A549 (cell line): ENCODE measurements at regions not wholly inside any gene's neighbourhood (a gene's known extent, or its start where the extent isn't known, plus 50 kb on each side); places are given as distances from the start of the nearest gene placed in this dataset.
A peak's percentile ranks its signal among the peaks of the same experiment; 100 is the strongest.

ENCODE experiments used
- ATAC-seq, 2 experiments: fragments of 200-7000 bp in 1 of 2; fragments of >200 bp in 1 of 2; cut with Nextera tagmentation in 1 of 2; cut with Tn5 transposase in 1 of 2; 3 replicates each; pipeline versions ENCODE4 v1.8.0 to v1.9.1; 2018 to 2020; ENCODE audit warnings: mild to moderate bottlenecking in 1 of 2, moderate library complexity in 1 of 2
- CTCF ChIA-PET: fragments of 300-600 bp; sonication (Branson Sonifier 250); formaldehyde crosslinking; extraction: SDS; loops from one replicate; lab custom pipeline; 2021; ENCODE audit warnings: antibody characterized with exemption, inconsistent platforms; lab: Yijun Ruan, JAX
- POLR2A ChIA-PET: fragments of 350-600 bp; formaldehyde crosslinking; extraction: SDS; loops from one replicate; lab custom pipeline; 2021; ENCODE audit warnings: antibody characterized with exemption, inconsistent platforms; lab: Yijun Ruan, JAX
- DNase-seq, 2 experiments: peaks; one replicate each; pipeline versions ENCODE4 v3.0.0 to v3.0.0-alpha.2; 2011 to 2016; ENCODE audit warnings: low read depth in 1 of 2, low spot score in 1 of 2
- FAIRE-seq: peaks from 2 replicates; lab custom pipeline; 2011; peaks lifted over from hg19 to GRCh38; lab: Jason Lieb, UNC
- H3K27ac ChIP-seq, 2 experiments: fragments of >200 bp; sonication (Bioruptor Twin); formaldehyde crosslinking; 3 replicates each; pipeline ENCODE4 v1.5.1; 2016 to 2017
- H3K4me1 ChIP-seq: fragments of >200 bp; sonication (Bioruptor Twin); formaldehyde crosslinking; 3 replicates; pipeline ENCODE4 v1.6.1; 2016
- H3K4me2 ChIP-seq: fragments of >200 bp; sonication (Bioruptor Twin); formaldehyde crosslinking; 3 replicates; pipeline ENCODE4 v1.6.1; 2016
- H3K4me3 ChIP-seq: fragments of >200 bp; sonication (Bioruptor Twin); formaldehyde crosslinking; 3 replicates; pipeline ENCODE4 v1.5.1; 2016
- H3K9me3 ChIP-seq: fragments of >200 bp; sonication (Bioruptor Twin); formaldehyde crosslinking; 3 replicates; pipeline ENCODE4 v1.6.1; 2016
- BCL3 ChIP-seq: fragments of >200 bp; sonication (Bioruptor Twin); formaldehyde crosslinking; IDR thresholded peaks from 3 replicates; pipeline ENCODE4 v1.6.1; 2016
- BHLHE40 ChIP-seq: IDR thresholded peaks from 2 replicates; pipeline ENCODE4 v1.6.1; 2012; ENCODE audit warnings: low read depth, low read length, inconsistent platforms
- CBX2 ChIP-seq: fragments of 200-600 bp; sonication (generic); IDR thresholded peaks from 2 replicates; pipeline ENCODE4 v1.6.1; 2016; ENCODE audit warnings: low read depth, mild to moderate bottlenecking, borderline replicate concordance
- CBX8 ChIP-seq: fragments of 200-600 bp; sonication (generic); IDR thresholded peaks from 2 replicates; pipeline ENCODE4 v1.6.1; 2016
- CHD4 ChIP-seq: fragments of 200-600 bp; sonication (generic); IDR thresholded peaks from 2 replicates; pipeline ENCODE4 v1.6.1; 2016; ENCODE audit warnings: antibody characterized with exemption, mild to moderate bottlenecking, borderline replicate concordance
- EHF ChIP-seq: fragments of 250-450 bp; sonication (Bioruptor Pico); IDR thresholded peaks from 2 replicates; pipeline ENCODE4 v1.5.0; 2020; ENCODE audit warnings: mild to moderate bottlenecking
- ESRRA ChIP-seq: fragments of 150-350 bp; IDR thresholded peaks from 2 replicates; pipeline ENCODE4 v1.6.1; 2014; ENCODE audit warnings: mild to moderate bottlenecking, low read length, borderline replicate concordance
- HEYL ChIP-seq: fragments of 250-450 bp; sonication (Bioruptor Pico); IDR thresholded peaks from 2 replicates; pipeline ENCODE4 v1.8.0; 2021; ENCODE audit warnings: mild to moderate bottlenecking, moderate library complexity
- HOXA7 ChIP-seq: fragments of 250-450 bp; sonication (Bioruptor Pico); IDR thresholded peaks from 2 replicates; pipeline ENCODE4 v1.5.0; 2020; ENCODE audit warnings: mild to moderate bottlenecking, moderate library complexity
- HOXB5 ChIP-seq: fragments of 250-450 bp; sonication (Bioruptor Pico); IDR thresholded peaks from 2 replicates; pipeline ENCODE4 v1.5.0; 2020; ENCODE audit warnings: mild to moderate bottlenecking, moderate library complexity
- MAFK ChIP-seq: fragments of 450-650 bp; IDR thresholded peaks from 2 replicates; pipeline ENCODE4 v1.6.1; 2014; ENCODE audit not compliant: partially characterized antibody
- MAZ ChIP-seq: fragments of 150-350 bp; IDR thresholded peaks from 2 replicates; pipeline ENCODE4 v1.6.1; 2014; ENCODE audit warnings: antibody characterized with exemption, low read depth, low read length, borderline replicate concordance
- NFE2L2 ChIP-seq: fragments of 150-350 bp; conservative IDR thresholded peaks from 2 replicates; pipeline ENCODE4 v1.6.1; 2014; ENCODE audit warnings: low read length
- RAD21 ChIP-seq, 2 experiments: fragments of >200 bp in 1 of 2; sonication (Bioruptor Twin) in 1 of 2; formaldehyde crosslinking in 1 of 2; IDR thresholded peaks in 1 of 2; conservative IDR thresholded peaks in 1 of 2; 2 replicates in 1 of 2; 3 replicates in 1 of 2; pipeline ENCODE4 v1.6.1; 2012 to 2018; ENCODE audit warnings: inconsistent platforms in 1 of 2
- RARB ChIP-seq: fragments of 250-450 bp; sonication (Bioruptor Pico); IDR thresholded peaks from 2 replicates; pipeline ENCODE4 v1.8.0; 2021; ENCODE audit warnings: mild to moderate bottlenecking, moderate library complexity
- TFCP2L1 ChIP-seq: fragments of 250-450 bp; sonication (Bioruptor Pico); IDR thresholded peaks from 2 replicates; pipeline ENCODE4 v1.5.0; 2021; ENCODE audit warnings: mild to moderate bottlenecking
- ZC3H11A ChIP-seq: fragments of 450-650 bp; IDR thresholded peaks from 2 replicates; pipeline ENCODE4 v1.6.1; 2014; ENCODE audit warnings: antibody characterized with exemption, mild to moderate bottlenecking
- ZNF302 ChIP-seq: fragments of 250-450 bp; sonication (Bioruptor Pico); IDR thresholded peaks from 2 replicates; pipeline ENCODE4 v1.9.0; 2021; ENCODE audit warnings: inconsistent platforms, mild to moderate bottlenecking, moderate library complexity
- WGBS: methylation state at CpG from one replicate; pipeline ENCODE4 v1.1.6; 2017; ENCODE audit errors: missing lambda C conversion rate; 5-methylcytosine and 5-hydroxymethylcytosine counted together
- TF ChIP-seq, protein P1 (sequence below): IDR thresholded peaks from 2 replicates; pipeline ENCODE4 v1.6.1; 2012
- TF ChIP-seq, protein P2 (sequence below): fragments of 250-450 bp; sonication (Bioruptor Pico); IDR thresholded peaks from 2 replicates; pipeline ENCODE4 v1.5.0; 2021; ENCODE audit warnings: mild to moderate bottlenecking, moderate library complexity, borderline replicate concordance

DNA sequence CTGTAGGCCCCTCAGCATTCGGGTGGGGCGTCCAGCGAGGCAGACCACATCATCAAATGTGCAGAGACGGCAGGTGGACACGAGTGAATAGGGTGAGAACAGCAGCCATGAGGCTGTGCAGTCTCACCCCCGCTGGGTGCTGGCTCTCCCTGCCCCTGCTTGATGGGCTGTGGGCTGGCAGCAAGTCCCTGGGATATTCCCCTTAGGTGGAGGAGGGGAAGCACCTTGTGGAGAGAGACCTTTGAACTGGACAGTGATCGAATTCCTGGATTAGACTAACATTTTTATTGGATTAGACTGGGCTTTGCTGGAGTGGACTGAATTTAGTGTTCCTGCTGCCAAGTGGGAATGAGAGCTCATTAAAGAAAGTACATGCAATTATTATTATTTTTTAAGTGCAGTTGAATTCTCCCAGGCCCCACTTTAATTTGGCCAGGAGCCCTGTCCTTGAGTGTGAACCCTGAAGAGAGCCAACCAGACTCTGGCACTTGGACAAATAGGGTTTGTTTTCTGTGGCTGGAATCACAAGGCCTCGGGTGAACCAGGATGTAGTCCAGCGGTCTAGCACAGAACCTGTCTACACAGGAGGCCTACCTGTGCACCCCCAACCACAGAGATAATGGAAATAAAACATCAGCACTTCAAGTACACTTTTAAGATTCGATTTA lies 193.1 kb downstream of the ABHD5 start:
- Histone ChIP-seq H3K4me3 (no peak overlapping the region), H3K9me3 (no peaks in the 10 kb centered on the region), H3K27ac (peak overlapping the region in 1 of 2 experiments; percentile 34; a peak in 2 of 6 replicates), H3K4me2 (no peak overlapping the region), H3K4me1 (peaks cover 27% of the 10 kb centered on the region)
- no peak for DNase-seq
- CTCF ChIA-PET = interaction anchor here (0.9 to 1.2 kb wide), 2 partner anchors 12 to 1031 kb away, joined by 3 to 4 read pairs; no protein-coding TSS in a partner anchor
- TF ChIP-seq ZNF302 (no peak), TFCP2L1 (CRISPR knock-in tag) (no peak), CHD4 (no peak), NFE2L2 (no peak), EHF (no peak), BCL3 (no peak), HEYL (CRISPR knock-in tag) (no peak), CBX8 (no peak), RAD21 (conservative IDR thresholded peaks at IDR 0.05 in 1 of 2, IDR thresholded peaks at IDR 0.05 in 1 of 2) (no peak), HOXA7 (CRISPR knock-in tag) (no peak), HOXB5 (CRISPR knock-in tag) (no peak), CBX2 (no peak), ZC3H11A (no peak)
- WGBS = 83% methylated on average over 10 of the region's 10 CpGs
- POLR2A ChIA-PET = no interaction called here
- FAIRE-seq = no peak
- ATAC-seq = no peak

DNA sequence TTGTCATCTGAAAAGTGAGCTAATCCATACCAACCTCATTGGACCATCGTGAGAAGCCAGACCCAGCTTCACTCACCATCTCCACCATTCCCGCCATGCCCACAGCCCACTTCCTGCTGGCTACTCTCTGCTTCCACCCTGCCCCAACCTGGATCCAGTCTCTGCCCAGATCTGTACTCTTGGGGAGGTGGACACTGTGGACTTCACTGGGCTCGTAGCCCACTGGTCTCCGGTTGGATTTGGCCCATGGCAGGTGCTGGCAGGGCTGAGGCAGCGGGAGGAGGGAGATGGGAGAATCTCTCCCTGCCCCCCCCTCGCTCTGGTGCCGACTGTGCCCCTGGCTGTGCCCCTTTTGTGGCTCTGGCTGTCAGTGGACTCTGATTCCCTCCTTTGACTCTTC lies 193.8 kb downstream of the ABHD5 start:
- ATAC-seq = no peak
- WGBS = 81% methylated on average over 4 of the region's 7 CpGs
- FAIRE-seq = no peak
- no peak for DNase-seq
- TF ChIP-seq, protein P1, sequence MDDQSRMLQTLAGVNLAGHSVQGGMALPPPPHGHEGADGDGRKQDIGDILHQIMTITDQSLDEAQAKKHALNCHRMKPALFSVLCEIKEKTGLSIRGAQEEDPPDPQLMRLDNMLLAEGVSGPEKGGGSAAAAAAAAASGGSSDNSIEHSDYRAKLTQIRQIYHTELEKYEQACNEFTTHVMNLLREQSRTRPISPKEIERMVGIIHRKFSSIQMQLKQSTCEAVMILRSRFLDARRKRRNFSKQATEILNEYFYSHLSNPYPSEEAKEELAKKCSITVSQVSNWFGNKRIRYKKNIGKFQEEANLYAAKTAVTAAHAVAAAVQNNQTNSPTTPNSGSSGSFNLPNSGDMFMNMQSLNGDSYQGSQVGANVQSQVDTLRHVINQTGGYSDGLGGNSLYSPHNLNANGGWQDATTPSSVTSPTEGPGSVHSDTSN = no peak
- no peak for TF ChIP-seq RARB (CRISPR knock-in tag)
- TF ChIP-seq, protein P2, sequence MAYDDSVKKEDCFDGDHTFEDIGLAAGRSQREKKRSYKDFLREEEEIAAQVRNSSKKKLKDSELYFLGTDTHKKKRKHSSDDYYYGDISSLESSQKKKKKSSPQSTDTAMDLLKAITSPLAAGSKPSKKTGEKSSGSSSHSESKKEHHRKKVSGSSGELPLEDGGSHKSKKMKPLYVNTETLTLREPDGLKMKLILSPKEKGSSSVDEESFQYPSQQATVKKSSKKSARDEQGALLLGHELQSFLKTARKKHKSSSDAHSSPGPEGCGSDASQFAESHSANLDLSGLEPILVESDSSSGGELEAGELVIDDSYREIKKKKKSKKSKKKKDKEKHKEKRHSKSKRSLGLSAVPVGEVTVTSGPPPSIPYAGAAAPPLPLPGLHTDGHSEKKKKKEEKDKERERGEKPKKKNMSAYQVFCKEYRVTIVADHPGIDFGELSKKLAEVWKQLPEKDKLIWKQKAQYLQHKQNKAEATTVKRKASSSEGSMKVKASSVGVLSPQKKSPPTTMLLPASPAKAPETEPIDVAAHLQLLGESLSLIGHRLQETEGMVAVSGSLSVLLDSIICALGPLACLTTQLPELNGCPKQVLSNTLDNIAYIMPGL = no peak
- TF ChIP-seq ESRRA = no peak
- TF ChIP-seq BHLHE40 = no peak
- TF ChIP-seq MAZ = no peak
- no peak for TF ChIP-seq HOXB5 (CRISPR knock-in tag)
- TF ChIP-seq MAFK = no peak
- POLR2A ChIA-PET = no interaction called here
- Histone ChIP-seq H3K27ac (peak overlapping the region in 1 of 2 experiments; percentile 34; a peak in 1 of 6 replicates), H3K9me3 (no peaks in the 10 kb centered on the region), H3K4me3 (no peak overlapping the region), H3K4me1 (peaks cover 21% of the 10 kb centered on the region), H3K4me2 (no peak overlapping the region)
- CTCF ChIA-PET = interaction anchor here (0.9 to 1.2 kb wide), 2 partner anchors 13 to 1030 kb away, joined by 3 to 4 read pairs; no protein-coding TSS in a partner anchor
